Cardiac fibroblast (primary cell): ENCODE measurements at regions not wholly inside any gene's neighbourhood (a gene's known extent, or its start where the extent isn't known, plus 50 kb on each side); places are given as distances from the start of the nearest gene placed in this dataset.

ENCODE experiments used
- DNase-seq, 2 donors: peaks; one replicate each; pipeline versions ENCODE4 v3.0.0 to v3.0.0-alpha.2; 2010; ENCODE audit warnings: low read depth in 2 of 2
- H3K4me3 ChIP-seq, 2 donors: replicated peaks in 1 of 2; 1 replicate in 1 of 2; 2 replicates in 1 of 2; pipeline ENCODE4 v1.5.1; 2011; ENCODE audit warnings: low read depth in 2 of 2, low read length in 2 of 2, mild to moderate bottlenecking in 2 of 2, moderate library complexity in 1 of 2
- TF ChIP-seq, protein P1 (sequence below): IDR thresholded peaks from one replicate; pipeline ENCODE4 v1.5.1; 2011; ENCODE audit warnings: low read depth, mild to moderate bottlenecking, low read length, inconsistent platforms

DNA sequence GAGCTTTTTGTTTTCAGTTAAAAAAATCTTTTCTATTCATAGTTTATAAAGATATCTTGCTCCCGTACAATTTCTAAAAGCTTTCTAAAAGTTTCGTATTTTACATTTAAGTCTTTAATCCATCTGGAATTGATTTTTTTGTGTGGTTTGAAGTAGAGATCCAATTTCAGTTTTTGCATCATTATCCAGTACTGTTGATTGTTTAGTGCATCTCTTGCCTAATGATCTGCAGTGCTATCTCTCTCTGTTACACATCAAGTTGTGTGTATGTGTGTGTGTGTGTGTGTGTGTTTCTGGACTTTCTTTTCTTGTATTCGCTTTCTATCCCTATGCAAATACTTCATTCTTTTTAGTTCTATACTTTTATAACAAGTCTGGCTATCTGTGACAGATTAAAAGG is 605.8 kb upstream of the DPPA4 start:
- no peak overlapping the region for H3K4me3 ChIP-seq
- no peak for DNase-seq
- TF ChIP-seq, protein P1, sequence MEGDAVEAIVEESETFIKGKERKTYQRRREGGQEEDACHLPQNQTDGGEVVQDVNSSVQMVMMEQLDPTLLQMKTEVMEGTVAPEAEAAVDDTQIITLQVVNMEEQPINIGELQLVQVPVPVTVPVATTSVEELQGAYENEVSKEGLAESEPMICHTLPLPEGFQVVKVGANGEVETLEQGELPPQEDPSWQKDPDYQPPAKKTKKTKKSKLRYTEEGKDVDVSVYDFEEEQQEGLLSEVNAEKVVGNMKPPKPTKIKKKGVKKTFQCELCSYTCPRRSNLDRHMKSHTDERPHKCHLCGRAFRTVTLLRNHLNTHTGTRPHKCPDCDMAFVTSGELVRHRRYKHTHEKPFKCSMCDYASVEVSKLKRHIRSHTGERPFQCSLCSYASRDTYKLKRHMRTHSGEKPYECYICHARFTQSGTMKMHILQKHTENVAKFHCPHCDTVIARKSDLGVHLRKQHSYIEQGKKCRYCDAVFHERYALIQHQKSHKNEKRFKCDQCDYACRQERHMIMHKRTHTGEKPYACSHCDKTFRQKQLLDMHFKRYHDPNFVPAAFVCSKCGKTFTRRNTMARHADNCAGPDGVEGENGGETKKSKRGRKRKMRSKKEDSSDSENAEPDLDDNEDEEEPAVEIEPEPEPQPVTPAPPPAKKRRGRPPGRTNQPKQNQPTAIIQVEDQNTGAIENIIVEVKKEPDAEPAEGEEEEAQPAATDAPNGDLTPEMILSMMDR: no peak

DNA sequence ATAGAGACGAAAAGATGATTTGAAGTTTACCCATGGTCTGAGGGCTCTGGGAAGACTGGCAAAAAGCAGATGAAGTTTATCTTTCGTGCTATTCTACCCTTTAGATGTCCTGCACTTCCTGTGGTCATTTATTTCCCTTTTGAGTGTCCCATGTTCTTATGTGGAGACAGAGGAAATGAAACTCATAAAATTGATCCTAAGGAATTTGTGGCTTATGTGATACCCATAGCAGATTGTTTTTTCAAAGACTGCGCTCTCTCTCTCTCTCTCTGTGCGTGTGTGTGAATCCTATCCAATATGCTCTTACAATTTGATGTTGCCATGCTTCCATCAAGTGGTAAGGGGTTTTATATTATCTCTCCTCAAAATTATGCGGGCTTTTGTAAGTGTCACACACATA is 607.5 kb upstream of the DPPA4 start:
- H3K4me3 ChIP-seq: no peak overlapping the region
- TF ChIP-seq, protein P1: no peak
- no peak for DNase-seq

DNA sequence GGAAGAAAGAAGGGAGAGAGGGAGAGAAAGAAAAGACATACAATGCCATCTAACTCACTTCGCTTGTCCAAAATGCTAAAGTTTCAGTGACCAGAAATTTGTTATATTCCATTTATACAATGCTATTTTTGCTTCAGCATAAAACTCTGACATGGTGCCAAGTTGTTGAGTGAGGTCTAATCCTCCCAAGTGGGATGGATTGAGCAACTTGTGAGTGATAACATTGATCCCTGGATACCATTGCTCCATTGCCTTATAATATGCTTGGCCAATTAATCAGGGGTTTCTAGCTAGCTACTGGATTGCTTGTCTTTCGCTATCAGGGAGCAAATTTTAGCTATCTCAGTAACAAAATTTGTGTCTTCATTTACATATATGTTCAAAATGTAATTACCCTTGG is 615.6 kb upstream of the DPPA4 start:
- TF ChIP-seq, protein P1: no peak
- no peak overlapping the region for H3K4me3 ChIP-seq
- DNase-seq: peak; percentile 53 to 74

DNA sequence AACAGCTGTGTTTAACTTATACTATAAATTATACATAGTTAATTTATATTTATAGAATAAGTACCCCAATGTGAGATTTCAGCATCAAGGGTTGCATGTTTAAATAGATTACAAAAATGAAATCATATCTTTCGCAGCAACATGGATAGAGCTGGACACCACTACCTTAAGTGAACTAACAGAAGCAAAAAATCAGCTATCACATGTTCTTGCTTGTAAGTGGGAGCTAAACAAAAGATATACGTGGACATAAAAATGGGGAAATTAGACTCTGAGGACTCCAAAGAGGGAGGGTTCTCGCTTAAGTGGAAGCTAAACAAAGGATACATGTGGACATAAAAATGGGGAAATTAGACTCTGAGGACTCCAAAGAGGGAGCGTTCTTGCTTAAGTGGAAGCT is 626.5 kb upstream of the DPPA4 start:
- no peak overlapping the region for H3K4me3 ChIP-seq
- TF ChIP-seq, protein P1: no peak
- DNase-seq: no peak

GRCh38 chr3:109973733-109974132 is 636.4 kb upstream of the DPPA4 start:
- TF ChIP-seq, protein P1: no peak
- H3K4me3 ChIP-seq: no peak overlapping the region
- peak; percentile 22 to 40 for DNase-seq

DNA sequence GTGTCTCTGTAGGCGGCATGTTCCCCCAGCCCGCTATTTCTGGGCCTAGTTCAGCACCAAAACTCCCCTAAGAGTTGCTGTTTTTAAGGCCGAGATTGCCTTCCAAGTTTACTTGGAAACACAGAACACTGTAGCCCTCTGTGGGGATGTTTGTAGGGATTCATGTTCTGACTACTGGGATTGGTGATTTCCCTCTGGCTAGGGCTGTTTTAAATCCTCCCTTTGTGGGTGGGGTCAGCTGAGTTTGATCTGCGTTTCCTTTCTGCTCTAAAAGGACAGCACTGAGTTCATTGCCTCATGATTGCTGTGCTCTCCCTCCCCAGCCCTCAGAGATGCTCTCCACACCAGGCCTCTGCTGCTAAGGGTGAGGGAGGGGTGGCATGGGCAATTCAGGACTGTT is 640.6 kb upstream of the DPPA4 start:
- TF ChIP-seq, protein P1: no peak
- no peak overlapping the region for H3K4me3 ChIP-seq
- no peak for DNase-seq

DNA sequence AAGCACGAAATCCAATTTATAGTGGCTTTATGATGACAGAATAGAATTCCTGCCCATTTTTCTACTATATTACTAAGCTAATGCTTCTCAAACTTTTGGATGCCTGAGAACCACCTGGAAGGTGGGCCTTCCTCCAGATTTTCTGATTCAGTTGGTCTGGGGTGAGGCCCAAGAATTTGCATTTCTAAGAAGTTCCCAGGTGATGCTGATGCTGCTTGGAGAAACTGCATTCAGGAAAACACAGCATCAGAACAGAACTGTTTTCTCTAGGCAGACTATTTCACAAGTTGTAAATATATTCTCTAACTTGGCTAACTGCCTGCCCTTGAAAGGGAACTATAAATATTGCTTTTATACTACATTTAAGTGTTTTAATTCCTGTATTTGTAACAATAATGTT is 644.9 kb upstream of the DPPA4 start:
- no peak for DNase-seq
- TF ChIP-seq, protein P1: no peak
- H3K4me3 ChIP-seq: no peak overlapping the region
